Endothelial cell of umbilical vein (primary cell): ENCODE measurements at regions not wholly inside any gene's neighbourhood (a gene's known extent, or its start where the extent isn't known, plus 50 kb on each side); places are given as distances from the start of the nearest gene placed in this dataset.

Experiments used
- BruUV-seq: library from RNA; stranded (reverse); fragments of 400-500 nt; replicated peaks from 2 replicates; lab custom pipeline; 2021; lab: Mats Ljungman, UMichigan
- CTCF ChIA-PET: fragments of 300-600, 350-600 bp; sonication (Branson Sonifier 250); formaldehyde crosslinking; loops from one replicate; lab custom pipeline; 2021; ENCODE audit warnings: antibody characterized with exemption, inconsistent platforms; lab: Charles Lee
- POLR2A ChIA-PET: fragments of 300-600, 350-600 bp; sonication (Branson Sonifier 250); formaldehyde crosslinking; loops from one replicate; lab custom pipeline; 2021; ENCODE audit warnings: antibody characterized with exemption, inconsistent platforms; lab: Charles Lee
- DNase-seq: peaks from one replicate; pipeline ENCODE4 v3.0.0-alpha.2; 2011; ENCODE audit warnings: low read depth, low spot score
- FAIRE-seq: peaks from 2 replicates; lab custom pipeline; 2011; peaks lifted over from hg19 to GRCh38; lab: Jason Lieb, UNC
- H2AFZ ChIP-seq: 2 replicates; pipeline ENCODE4 v1.6.0; 2012; ENCODE audit warnings: low read depth, low read length, control low read depth, inconsistent platforms
- H3K27ac ChIP-seq: 2 replicates; pipeline ENCODE4 v1.5.1; 2011; ENCODE audit warnings: low read depth, mild to moderate bottlenecking, control low read depth, low read length, moderate library complexity; ENCODE audit not compliant: insufficient read depth
- H3K27me3 ChIP-seq, 2 experiments: 2 replicates each; pipeline versions ENCODE4 v1.6.0 to v1.6.1; 2011; ENCODE audit warnings: low read length in 2 of 2, mixed read lengths in 1 of 2; ENCODE audit not compliant: control insufficient read depth in 2 of 2, insufficient read depth in 2 of 2
- H3K36me3 ChIP-seq, 2 experiments: 2 replicates in 1 of 2; 3 replicates in 1 of 2; pipeline ENCODE4 v1.5.1; 2011; ENCODE audit warnings: low read length in 2 of 2, mild to moderate bottlenecking in 1 of 2, moderate library complexity in 1 of 2; ENCODE audit not compliant: control insufficient read depth in 2 of 2, insufficient read depth in 2 of 2; ENCODE audit errors: extremely low read depth in 1 of 2
- H3K4me1 ChIP-seq: 3 replicates; pipeline ENCODE4 v1.5.1; 2011; ENCODE audit warnings: mild to moderate bottlenecking, low read length; ENCODE audit not compliant: control insufficient read depth, insufficient read depth; ENCODE audit errors: extremely low read depth
- H3K4me2 ChIP-seq: 2 replicates; pipeline ENCODE4 v1.6.1; 2011; ENCODE audit warnings: low read length, control low read depth, mixed read lengths; ENCODE audit not compliant: insufficient read depth
- H3K4me3 ChIP-seq, 3 experiments: fragments of 200-600 bp in 1 of 3; sonication (generic), shearing (Covaris generic) in 1 of 3; replicated peaks in 1 of 3; 2 replicates each; pipeline ENCODE4 v1.5.1; 2011 to 2016; ENCODE audit warnings: control low read depth in 3 of 3, low read length in 3 of 3, mild to moderate bottlenecking in 2 of 3, inconsistent platforms in 1 of 3, low read depth in 1 of 3, moderate library complexity in 1 of 3; ENCODE audit not compliant: insufficient read depth in 1 of 3
- H3K79me2 ChIP-seq: 2 replicates; pipeline ENCODE4 v1.6.0; 2012; ENCODE audit warnings: low read length, inconsistent platforms; ENCODE audit not compliant: control insufficient read depth, insufficient read depth
- H3K9ac ChIP-seq: replicated peaks from 2 replicates; pipeline ENCODE3; 2011; ENCODE audit warnings: low read length, control low read depth; ENCODE audit not compliant: insufficient read depth; ENCODE audit errors: extremely low read depth
- H3K9me1 ChIP-seq: replicated peaks from 3 replicates; pipeline ENCODE4 v1.6.0; 2011; ENCODE audit warnings: mild to moderate bottlenecking, low read length; ENCODE audit not compliant: control insufficient read depth, insufficient read depth; ENCODE audit errors: extremely low read depth
- H3K9me3 ChIP-seq: replicated peaks from 2 replicates; pipeline ENCODE4 v1.5.1; 2012; ENCODE audit warnings: low read length, inconsistent platforms; ENCODE audit not compliant: control insufficient read depth, insufficient read depth
- H4K20me1 ChIP-seq: replicated peaks from 2 replicates; pipeline ENCODE3; 2011; ENCODE audit warnings: mild to moderate bottlenecking, low read length; ENCODE audit not compliant: control insufficient read depth, insufficient read depth; ENCODE audit errors: extremely low read depth
- CTCF ChIP-seq, 2 donors: IDR thresholded peaks; 1 replicate in 1 of 2; 2 replicates in 1 of 2; pipeline ENCODE4 v1.5.1; 2011; ENCODE audit warnings: low read length in 2 of 2, mild to moderate bottlenecking in 2 of 2, moderate library complexity in 2 of 2, control low read depth in 1 of 2, inconsistent platforms in 1 of 2, low read depth in 1 of 2; ENCODE audit not compliant: insufficient read depth in 1 of 2; ENCODE audit errors: extremely low read depth in 1 of 2
- EZH2 ChIP-seq: IDR thresholded peaks from 2 replicates; pipeline ENCODE4 v1.6.1; 2012; ENCODE audit warnings: borderline replicate concordance, low read depth, mild to moderate bottlenecking, moderate library complexity, low read length, inconsistent platforms; ENCODE audit not compliant: severe bottlenecking
- FOS ChIP-seq: IDR thresholded peaks from 2 replicates; pipeline ENCODE4 v1.6.1; 2011; ENCODE audit warnings: mild to moderate bottlenecking, low read length, moderate library complexity, borderline replicate concordance; ENCODE audit not compliant: insufficient read depth
- GATA2 ChIP-seq: IDR thresholded peaks from 2 replicates; pipeline ENCODE4 v1.7.0; 2011; ENCODE audit warnings: low read depth, mild to moderate bottlenecking, moderate library complexity, mixed read lengths, low read length; ENCODE audit not compliant: insufficient read length, insufficient read depth
- JUN ChIP-seq: IDR thresholded peaks from 2 replicates; pipeline ENCODE4 v1.6.1; 2011; ENCODE audit warnings: borderline replicate concordance, low read depth; ENCODE audit not compliant: insufficient read length, insufficient read depth
- MAX ChIP-seq: IDR thresholded peaks from 2 replicates; pipeline ENCODE4 v1.6.1; 2011; ENCODE audit not compliant: insufficient read depth, insufficient read length
- MYC ChIP-seq: IDR thresholded peaks from one replicate; pipeline ENCODE4 v1.6.1; 2011; ENCODE audit warnings: mild to moderate bottlenecking, low read depth, low read length
- POLR2A ChIP-seq: IDR thresholded peaks from 2 replicates; pipeline ENCODE4 v1.6.1; 2012; ENCODE audit warnings: low read depth, mild to moderate bottlenecking, control low read depth, low read length
- POLR2AphosphoS5 ChIP-seq: IDR thresholded peaks from 2 replicates; pipeline ENCODE4 v1.6.1; 2012; ENCODE audit warnings: low read depth, mild to moderate bottlenecking, control low read depth, low read length, moderate library complexity; ENCODE audit not compliant: insufficient read depth
- dilution Hi-C: fragments of 300-500 bp; cut with MboI; formaldehyde crosslinking; loops from one replicate; pipeline ENCODE4 v1.15.0; 2019; ENCODE audit warnings: low sequenced_read_pairs; ENCODE audit not compliant: extremely low pct_ligation_motif_present
- intact Hi-C: fragments of 100-400 bp; cut with micrococcal nuclease; formaldehyde crosslinking; loops from one replicate; pipeline ENCODE4 v1.10.0; 2022

- no peaks in the 10 kb centered on the region for H3K4me1 ChIP-seq
- no peaks in the 10 kb centered on the region for H3K9me3 ChIP-seq
- no peaks in the 10 kb centered on the region for H4K20me1 ChIP-seq
- H3K36me3 ChIP-seq, result no peaks in the 10 kb centered on the region
- H3K79me2 ChIP-seq, result no peaks in the 10 kb centered on the region
- TF ChIP-seq EZH2 (no peak), POLR2AphosphoS5 (no peak)
- BruUV-seq, result no TSS peak
- no peak for FAIRE-seq
- H3K4me3 ChIP-seq, result no peak overlapping the region
- dilution Hi-C loops, result no loop called here
- DNase-seq, result no peak
- peaks cover 0 to 2% of the 10 kb centered on the region in 2 experiments for H3K27me3 ChIP-seq
- ChIA-PET CTCF (no interaction called here), POLR2A (no interaction called here)
- intact Hi-C loops, result no loop called here
- H2AFZ ChIP-seq, result no peak overlapping the region
- no peak overlapping the region for H3K9ac ChIP-seq
- H3K9me1 ChIP-seq, result no peaks in the 10 kb centered on the region
- no peak overlapping the region for H3K27ac ChIP-seq
- H3K4me2 ChIP-seq, result no peak overlapping the region
These were observed 98.1 kb downstream of the NR1D2 start for GRCh38 chr3:24043168-24043567.

- Histone ChIP-seq H3K79me2 (no peaks in the 10 kb centered on the region), H2AFZ (no peak overlapping the region), H3K4me1 (no peaks in the 10 kb centered on the region), H3K4me3 (no peak overlapping the region), H3K9me1 (no peaks in the 10 kb centered on the region), H3K27ac (no peak overlapping the region), H3K9me3 (no peaks in the 10 kb centered on the region), H3K4me2 (no peak overlapping the region), H3K36me3 (no peaks in the 10 kb centered on the region), H4K20me1 (no peaks in the 10 kb centered on the region), H3K9ac (no peak overlapping the region), H3K27me3 (peaks cover 0 to 2% of the 10 kb centered on the region in 2 experiments)
- TF ChIP-seq POLR2AphosphoS5 (no peak), JUN (no peak), GATA2 (no peak), EZH2 (no peak), MYC (no peak), POLR2A (no peak), MAX (no peak), FOS (no peak), CTCF (IDR thresholded peaks at IDR 0.05; ENCODE audit: extremely low read depth in 1 of 2, insufficient read depth in 1 of 2, low read depth in 1 of 2, low read length in 2 of 2) (no peak)
- CTCF ChIA-PET, result no interaction called here
- no TSS peak for BruUV-seq
- FAIRE-seq (no peak), DNase-seq (no peak)
- intact Hi-C loops (no loop called here), dilution Hi-C loops (no loop called here)
- POLR2A ChIA-PET, result no interaction called here
These were observed 98.9 kb downstream of the NR1D2 start for GRCh38 chr3:24043985-24044384.
